ENCODE measurements at regions not wholly inside any gene's neighbourhood (a gene's known extent, or its start where the extent isn't known, plus 50 kb on each side); places are given as distances from the start of the nearest gene placed in this dataset.
"Not testable (repeated sequence)": the region's sequence is repeated elsewhere in the genome, so short reads cannot be mapped to it uniquely, and the experiment has no call there.

DNA sequence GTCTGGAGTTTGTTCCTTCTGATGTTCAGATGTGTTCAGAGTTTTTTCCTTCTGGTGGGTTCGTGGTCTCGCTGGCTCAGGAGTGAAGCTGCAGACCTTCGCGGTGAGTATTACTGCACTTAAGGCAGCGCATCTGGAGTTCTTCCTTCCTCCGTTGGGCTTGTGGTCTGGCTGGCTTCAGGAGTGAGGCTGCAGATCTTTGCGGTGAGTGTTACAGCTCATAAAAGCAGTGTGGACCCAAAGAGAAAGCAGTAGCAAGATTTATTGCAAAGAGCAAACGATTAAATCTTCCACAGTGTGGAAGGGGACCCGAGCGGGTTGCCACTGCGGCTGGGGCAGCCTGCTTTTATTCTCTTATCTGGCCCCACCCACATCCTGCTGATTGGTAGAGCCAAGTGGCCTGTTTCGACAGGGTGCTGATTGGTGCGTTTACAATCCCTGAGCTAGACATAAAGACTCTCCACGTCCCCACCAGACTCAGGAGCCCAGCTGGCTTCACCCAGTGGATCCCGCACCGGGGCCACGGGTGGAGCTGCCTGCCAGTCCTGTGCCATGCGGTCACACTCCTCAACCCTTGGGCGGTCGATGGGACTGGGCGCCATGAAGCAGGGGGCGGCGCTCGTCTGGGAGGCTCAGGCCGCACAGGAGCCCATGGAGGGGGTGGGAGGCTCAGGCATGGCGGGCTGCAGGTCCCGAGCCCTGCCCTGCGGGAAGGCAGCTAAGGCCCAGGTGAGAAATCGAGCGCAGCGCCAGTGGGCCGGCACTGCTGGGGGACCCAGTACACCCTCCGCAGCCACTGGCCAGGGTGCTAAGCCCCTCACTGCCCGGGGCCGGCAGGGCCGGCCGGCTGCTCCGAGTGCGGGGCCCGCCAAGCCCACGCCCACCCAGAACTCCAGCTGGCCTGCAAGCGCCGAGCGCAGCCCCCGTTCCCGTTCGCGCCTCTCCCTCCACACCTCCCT is 315.3 kb upstream of the SGK1 start:
- DNase-seq, result peak in 2 of 14 donors; percentile 17 to 31

DNA sequence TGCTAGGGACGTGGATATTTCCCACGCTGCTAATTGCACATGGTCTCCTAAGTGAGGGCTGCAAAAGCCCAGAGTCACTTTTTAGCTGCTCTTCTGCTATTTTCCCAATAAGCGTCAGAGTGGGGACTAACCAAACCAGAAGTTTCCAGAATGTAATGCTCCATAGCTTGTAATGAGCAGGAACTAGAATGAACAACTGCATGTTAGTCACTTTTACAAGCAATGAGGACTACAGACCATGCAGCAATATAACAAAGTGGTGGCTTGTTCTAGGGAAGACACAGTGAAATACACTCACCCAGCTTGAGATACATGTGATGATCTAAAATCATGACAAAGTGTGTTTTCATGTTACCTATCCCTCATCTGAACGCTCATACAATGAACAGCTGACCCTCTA is 314.1 kb upstream of the SGK1 start:
- DNase-seq, result no peak

- DNase-seq, result no peak
Observed at GRCh38 chr6:134631398-134631924, 313.5 kb upstream of the SGK1 start.

DNA sequence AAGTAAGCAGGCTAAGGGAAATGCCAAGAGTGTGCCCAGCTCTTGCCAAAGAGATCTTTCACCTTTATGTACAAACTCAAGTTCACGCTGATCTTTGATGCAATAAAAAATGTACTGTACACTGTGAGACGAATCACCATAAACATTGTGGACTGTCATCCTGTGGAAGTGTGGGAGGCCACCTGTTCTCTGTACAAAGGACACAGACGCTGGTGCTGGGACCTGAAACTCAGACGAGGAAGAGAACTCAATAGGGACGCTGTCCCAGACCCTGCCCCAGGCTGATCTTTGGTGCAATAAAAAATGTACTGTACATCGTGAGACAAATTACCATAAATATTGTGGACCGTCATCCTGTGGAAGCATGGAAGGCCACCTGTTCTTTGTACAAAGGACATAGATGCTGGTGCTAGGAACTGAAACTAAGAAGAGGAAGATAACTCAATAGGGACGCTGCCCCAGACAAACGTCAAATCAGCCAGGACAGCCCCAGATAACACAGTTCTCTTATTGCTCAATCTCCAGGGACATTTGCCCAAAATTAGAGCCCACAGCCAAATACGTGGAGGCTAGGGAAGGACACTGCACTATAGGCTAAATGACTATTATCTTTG is 312.7 kb upstream of the SGK1 start:
- DNase-seq, result peak in 7 of 14 donors; percentile 35 to 67 (median 46)

- no peak for DNase-seq
Observed at GRCh38 chr6:134628154-134628553, 310.2 kb upstream of the SGK1 start.

GRCh38 chr6:134627707-134628106 is 309.8 kb upstream of the SGK1 start:
- DNase-seq, result no peak

- no peak for DNase-seq
Observed at GRCh38 chr6:134626589-134626988, 308.7 kb upstream of the SGK1 start.

GRCh38 chr6:134626086-134626485 is 308.2 kb upstream of the SGK1 start:
- DNase-seq, result no peak

DNA sequence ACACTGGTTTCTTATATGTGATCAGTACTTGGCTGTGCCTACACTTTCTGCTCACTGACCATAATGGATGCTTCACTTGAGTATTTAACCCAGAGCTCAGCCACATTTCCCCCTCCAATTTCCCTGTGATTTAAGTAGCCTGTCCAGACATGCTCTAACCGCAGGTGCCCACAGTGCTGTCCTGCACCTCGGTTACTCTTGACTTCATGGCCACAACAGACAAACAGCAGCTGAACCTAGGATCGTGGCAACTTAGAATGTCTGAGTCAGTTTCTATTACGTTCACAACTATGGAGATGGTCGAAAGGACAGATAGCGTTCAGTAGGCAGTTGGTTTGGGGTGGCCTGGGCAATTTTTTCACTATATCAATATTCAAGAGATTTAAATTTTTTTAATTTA is 306.9 kb upstream of the SGK1 start:
- DNase-seq, result no peak

DNA sequence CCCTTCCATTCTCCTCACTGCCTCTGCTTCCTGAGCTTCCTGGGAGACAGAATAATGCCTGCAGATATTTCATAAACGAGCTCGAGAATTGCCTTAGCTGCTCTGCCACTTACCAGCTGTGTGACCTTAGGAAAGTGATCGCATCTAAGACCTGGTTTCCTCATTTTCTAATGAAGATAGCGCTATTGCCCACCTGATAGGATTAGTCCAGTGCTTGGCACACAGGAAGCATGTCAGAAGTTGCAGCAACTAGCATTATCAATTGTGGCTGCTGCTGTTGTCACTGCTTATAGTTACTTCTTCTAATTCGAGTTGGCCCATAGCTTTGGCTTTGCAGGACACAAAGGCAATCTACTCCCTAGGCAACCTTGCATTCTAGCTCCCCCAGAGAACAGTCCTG is 305.5 kb upstream of the SGK1 start:
- no peak for DNase-seq

GRCh38 chr6:134622382-134623173 is 304.7 kb upstream of the SGK1 start:
- DNase-seq, result no peak

DNA sequence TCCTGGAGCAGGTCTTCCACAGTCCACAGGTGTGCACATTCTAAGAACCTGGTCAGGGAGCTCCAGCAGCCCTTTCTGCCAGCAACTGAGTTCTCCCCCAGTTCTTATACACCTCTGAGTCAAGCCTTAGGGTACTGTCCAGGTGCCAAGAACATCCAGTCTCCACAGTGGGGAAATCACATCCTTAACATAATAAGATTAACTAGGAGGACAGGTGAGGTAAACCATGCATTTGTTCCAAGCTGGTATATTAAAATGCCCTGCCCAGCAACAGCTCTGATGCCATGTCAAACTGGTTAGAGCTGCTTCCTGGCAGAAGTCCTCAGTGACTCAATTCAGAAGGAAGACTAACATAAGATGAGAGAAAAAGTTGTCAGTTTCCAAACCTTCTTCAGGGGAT is 303.9 kb upstream of the SGK1 start:
- no peak for DNase-seq

GRCh38 chr6:134619789-134620188 is 301.9 kb upstream of the SGK1 start:
- DNase-seq, result no peak

DNA sequence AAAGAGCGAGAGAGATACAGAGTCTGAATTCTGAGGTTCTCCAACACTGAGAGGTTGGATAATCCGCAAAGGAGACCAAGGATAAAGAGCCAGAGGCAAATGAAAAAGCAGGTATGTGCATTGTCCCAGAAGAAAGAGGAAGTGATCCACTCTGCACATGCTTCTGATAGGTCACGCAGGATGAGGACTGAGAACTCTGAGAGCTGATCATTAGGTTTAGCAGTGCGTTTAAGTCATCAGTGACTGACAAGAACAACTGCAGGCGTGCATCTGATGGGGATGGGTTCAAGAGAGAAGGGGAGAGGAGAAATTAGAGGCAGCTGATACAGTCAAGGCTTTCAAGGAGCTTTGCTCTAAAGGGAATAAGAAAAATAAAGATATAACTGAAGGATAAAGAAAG is 301.2 kb upstream of the SGK1 start:
- no peak for DNase-seq

- DNase-seq, result no peak
Observed at GRCh38 chr6:134614606-134615485, 296.9 kb upstream of the SGK1 start.

GRCh38 chr6:134612128-134612527 is 294.2 kb upstream of the SGK1 start:
- not testable (repeated sequence) for DNase-seq

DNA sequence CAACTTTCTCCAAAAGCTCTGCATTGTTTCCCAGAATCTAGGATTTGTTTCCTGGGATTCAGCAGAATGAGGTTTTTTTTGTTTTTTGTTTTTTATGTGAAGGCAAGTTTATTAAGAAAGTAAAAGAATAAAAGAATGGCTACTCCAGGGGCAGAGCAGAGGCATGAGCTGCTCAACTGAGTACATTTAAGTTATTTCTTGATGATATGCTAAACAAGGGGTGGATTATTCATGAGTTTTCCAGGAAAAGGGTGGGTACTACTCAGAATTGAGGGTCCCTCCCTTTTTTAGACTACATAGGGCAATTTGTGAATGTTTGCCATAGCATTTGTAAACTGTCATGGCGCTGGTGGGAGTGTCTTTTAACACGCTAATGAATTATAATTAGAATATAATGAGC is 292.5 kb upstream of the SGK1 start:
- no peak for DNase-seq

GRCh38 chr6:134609716-134610261 is 291.9 kb upstream of the SGK1 start:
- no peak for DNase-seq

GRCh38 chr6:134607411-134607810 is 289.5 kb upstream of the SGK1 start:
- no peak for DNase-seq

- no peak for DNase-seq
Observed at GRCh38 chr6:134605034-134605433, 287.1 kb upstream of the SGK1 start.

- peak in 1 of 14 donors; percentile 1 for DNase-seq
Observed at GRCh38 chr6:134604014-134604676, 286.2 kb upstream of the SGK1 start.
